HG03354 (cell line): ENCODE measurements at regions not wholly inside any gene's neighbourhood (a gene's known extent, or its start where the extent isn't known, plus 50 kb on each side); places are given as distances from the start of the nearest gene placed in this dataset.

Source experiments
- ATAC-seq: cut with Tn5 transposase; IDR thresholded peaks from one replicate; pipeline ENCODE4 v1.9.1; 2021; ENCODE audit warnings: mild to moderate bottlenecking; ENCODE audit not compliant: unreplicated experiment, poor library complexity, severe bottlenecking

GRCh38 chr9:22381170-22381569 is 65.5 kb upstream of the DMRTA1 start:
- ATAC-seq = no peak

- no peak for ATAC-seq
Measured at GRCh38 chr9:22382331-22382730, 64.3 kb upstream of the DMRTA1 start.

DNA sequence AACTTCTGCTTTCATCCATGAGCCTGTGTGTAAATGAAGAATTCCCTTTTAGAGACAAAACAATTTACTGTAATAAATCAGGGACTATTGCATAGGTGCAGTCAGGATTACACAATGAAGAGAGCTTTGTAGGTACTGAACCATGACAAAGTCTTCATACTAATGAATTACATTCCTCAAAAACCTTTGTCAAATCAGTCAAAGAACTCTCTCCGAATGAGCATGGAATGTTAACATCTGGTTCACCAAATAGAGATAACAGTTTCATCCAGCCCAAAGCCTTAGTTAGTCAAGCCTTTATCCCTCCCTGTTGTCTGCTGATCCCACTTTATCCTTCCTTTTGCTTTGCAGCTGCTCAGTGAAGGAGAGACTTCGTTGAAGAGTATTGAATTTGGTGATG is 62.9 kb upstream of the DMRTA1 start:
- no peak for ATAC-seq

DNA sequence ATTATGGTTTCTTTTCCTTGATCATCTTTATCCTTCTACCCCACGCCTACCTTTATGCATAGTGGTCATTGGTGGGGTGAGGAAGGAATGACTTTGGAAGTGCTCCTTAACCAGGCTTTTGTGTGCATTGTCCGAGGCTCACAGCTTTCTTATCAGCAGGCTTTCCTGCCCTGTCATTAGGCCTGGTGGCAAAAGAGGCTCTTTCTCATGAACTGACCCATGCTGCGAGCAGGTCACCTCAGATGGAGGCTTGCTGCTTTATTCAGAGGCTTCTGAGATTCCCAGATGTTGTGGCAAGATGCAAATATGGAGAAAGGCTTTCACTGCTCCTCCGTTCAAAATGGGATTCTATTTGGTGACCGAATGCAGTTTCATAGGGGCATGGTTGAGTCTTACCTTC is 57.4 kb upstream of the DMRTA1 start:
- no peak for ATAC-seq

DNA sequence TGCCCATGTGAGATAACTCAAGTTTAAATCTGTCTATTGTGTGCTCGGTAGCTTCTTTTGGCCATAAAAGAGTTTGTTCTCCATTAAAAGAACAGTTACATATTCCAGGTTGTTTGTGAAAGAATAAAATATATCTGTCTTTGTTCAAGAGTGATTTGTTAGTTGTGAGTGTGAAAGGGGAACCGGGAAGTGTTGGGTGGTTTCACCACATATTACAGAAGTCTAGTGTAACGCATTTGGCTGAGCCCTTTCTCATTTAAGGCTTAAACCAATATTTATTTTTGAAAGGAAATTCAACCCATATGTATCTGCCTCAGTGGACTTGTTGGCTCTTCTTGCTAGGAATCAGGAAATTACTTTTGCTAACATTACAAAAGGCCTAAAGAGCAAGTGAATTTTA is 54.1 kb upstream of the DMRTA1 start:
- ATAC-seq = no peak

DNA sequence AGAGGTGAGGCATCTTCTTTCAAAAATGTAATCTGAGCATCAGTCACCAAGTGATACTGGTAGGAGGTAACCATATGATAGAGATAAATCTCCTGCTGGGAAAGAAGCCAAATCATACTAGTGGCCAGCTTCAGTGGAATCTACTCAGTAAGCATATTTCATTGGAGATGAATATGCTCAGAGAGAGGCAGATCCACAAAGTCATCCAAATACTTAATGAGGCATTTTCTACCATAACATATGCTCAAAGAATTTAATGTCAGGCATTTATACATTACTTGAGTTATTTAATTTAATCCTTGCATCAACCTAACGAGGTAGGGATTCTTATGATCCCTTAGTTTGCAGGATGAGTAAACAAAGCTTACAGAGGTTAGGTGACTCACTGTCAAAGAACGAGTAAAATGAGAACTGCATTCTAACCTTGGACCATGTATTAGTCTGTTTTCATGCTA is 50.9 kb upstream of the DMRTA1 start:
- ATAC-seq = no peak
